Ovary (tissue), 3 donors: ENCODE measurements at regions not wholly inside any gene's neighbourhood (a gene's known extent, or its start where the extent isn't known, plus 50 kb on each side); places are given as distances from the start of the nearest gene placed in this dataset.

Source experiments
- CTCF ChIP-seq, 3 donors: fragments of 450-650 bp in 2 of 3; fragments of 200-600 bp in 1 of 3; IDR thresholded peaks; one replicate each; pipeline versions ENCODE4 v1.5.1 to v1.8.0; 2016 to 2022; ENCODE audit warnings: antibody characterized with exemption in 3 of 3, mild to moderate bottlenecking in 1 of 3
- EP300 ChIP-seq: sonication (generic); formaldehyde crosslinking; IDR thresholded peaks from one replicate; pipeline ENCODE4 v1.6.1; 2017; ENCODE audit warnings: antibody characterized with exemption
- POLR2A ChIP-seq: fragments of 450-650 bp; IDR thresholded peaks from one replicate; pipeline ENCODE4 v1.6.1; 2017; ENCODE audit warnings: antibody characterized with exemption, mild to moderate bottlenecking, moderate library complexity
- donor health status: DM: no; HTN: no; CAD: no.

DNA sequence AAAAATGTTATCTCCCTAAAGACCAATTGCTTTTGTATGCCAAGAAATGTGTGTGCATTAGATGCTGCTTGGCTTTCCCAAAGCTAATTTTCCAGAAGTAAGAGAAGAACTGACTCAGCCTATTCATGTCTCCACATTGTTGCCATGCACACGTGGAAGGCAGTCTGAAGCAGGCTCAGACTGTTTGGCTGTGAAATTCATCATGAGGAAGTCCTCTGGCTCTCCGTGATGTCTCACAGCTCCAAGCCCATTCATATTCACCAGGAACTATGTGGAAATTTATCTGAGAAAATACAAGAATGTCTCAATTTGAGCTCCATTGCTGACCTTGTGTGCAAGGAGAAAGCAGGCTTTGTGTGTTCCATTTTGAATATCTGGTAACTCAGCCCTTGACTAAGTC, 1022.2 kb upstream of the GJE1 start:
- TF ChIP-seq CTCF (IDR thresholded peaks at IDR 0.05) (no peak), POLR2A (no peak), EP300 (no peak)
